SK-N-MC (cell line): ENCODE measurements at regions not wholly inside any gene's neighbourhood (a gene's known extent, or its start where the extent isn't known, plus 50 kb on each side); places are given as distances from the start of the nearest gene placed in this dataset.

ENCODE experiments used
- DNase-seq: peaks from one replicate; pipeline ENCODE4 v3.0.0-alpha.2; 2011; ENCODE audit warnings: low read depth, low spot score
- H3K27ac ChIP-seq: fragments of 200-600 bp; sonication (generic); 2 replicates; pipeline ENCODE4 v1.5.1; 2016; ENCODE audit warnings: mixed run types
- H3K36me3 ChIP-seq: fragments of 200-600 bp; sonication (generic); 2 replicates; pipeline ENCODE4 v1.6.1; 2017; ENCODE audit warnings: antibody characterized with exemption, low read length, mixed read lengths; ENCODE audit not compliant: insufficient read depth
- H3K4me3 ChIP-seq: fragments of 200-600 bp; sonication (generic); 2 replicates; pipeline ENCODE4 v1.5.1; 2016
- H3K9ac ChIP-seq: fragments of 200-600 bp; sonication (generic); 2 replicates; pipeline ENCODE4 v1.8.0; 2017; ENCODE audit warnings: mixed run types, mixed read lengths; ENCODE audit not compliant: insufficient read length
- H3K9me3 ChIP-seq: fragments of 200-600 bp; sonication (generic); 2 replicates; pipeline ENCODE4 v1.6.1; 2017; ENCODE audit warnings: low read depth, mild to moderate bottlenecking, antibody characterized with exemption, low read length, moderate library complexity, mixed read lengths
- EZH2 ChIP-seq: fragments of 200-600 bp; sonication (generic); IDR thresholded peaks from one replicate; pipeline ENCODE4 v1.6.1; 2017; ENCODE audit warnings: antibody characterized with exemption
- FOXP2 ChIP-seq: optimal IDR thresholded peaks from 2 replicates; pipeline ENCODE3; 2011; ENCODE audit warnings: mild to moderate bottlenecking, moderate library complexity; ENCODE audit not compliant: insufficient read depth; ENCODE audit errors: extremely low read length, control extremely low read depth
- POLR2AphosphoS5 ChIP-seq: IDR thresholded peaks from 2 replicates; pipeline ENCODE4 v1.6.1; 2012; ENCODE audit warnings: mild to moderate bottlenecking, low read depth, low read length, borderline replicate concordance

DNA sequence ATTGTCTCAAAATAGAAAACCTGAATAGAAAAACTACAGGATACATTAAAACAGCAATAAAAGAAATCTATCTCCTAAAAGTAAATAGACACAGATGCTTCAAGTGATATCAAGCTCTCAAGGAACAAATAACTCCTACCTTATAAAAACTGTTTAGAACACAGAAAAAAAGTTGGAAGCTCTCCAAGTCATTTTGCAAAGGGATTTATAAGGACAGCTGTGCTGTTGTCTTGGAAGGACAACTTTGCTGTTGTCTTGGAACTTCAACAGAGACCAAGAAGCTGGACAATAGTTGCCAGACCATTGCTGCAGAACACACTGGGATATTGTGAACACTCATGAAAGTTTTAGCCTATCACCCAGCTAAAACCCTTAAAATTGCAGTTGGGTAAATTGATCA lies 780.7 kb downstream of the FLRT2 start:
- no peak for DNase-seq
- no peak for TF ChIP-seq POLR2AphosphoS5
- TF ChIP-seq EZH2 = no peak
- TF ChIP-seq FOXP2 = no peak
- Histone ChIP-seq H3K9ac (no peak overlapping the region), H3K27ac (peak overlapping the region; percentile 73), H3K4me3 (0 out of 2 replicates have a peak overlapping the region, but pooled peaks have one; percentile 20), H3K9me3 (no peaks in the 10 kb centered on the region), H3K36me3 (no peaks in the 10 kb centered on the region)

DNA sequence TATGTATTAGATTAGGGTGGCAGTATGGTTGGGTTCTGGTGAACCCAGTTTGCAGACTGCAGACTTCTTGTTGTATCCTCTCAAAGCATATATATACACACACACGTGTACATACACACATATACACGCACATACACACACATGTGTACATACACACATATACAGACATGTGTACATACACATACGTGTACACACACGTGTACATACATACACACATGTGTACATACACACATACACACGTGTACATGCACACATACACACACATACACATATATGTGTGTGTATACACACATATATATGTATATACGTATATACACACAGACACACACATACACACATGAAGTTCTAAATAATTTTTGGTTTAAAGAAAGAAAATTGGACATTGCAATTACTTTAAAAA lies 780.2 kb downstream of the FLRT2 start:
- Histone ChIP-seq H3K4me3 (peak overlapping the region; percentile 48; the same call in 1 of the 2 replicates), H3K9me3 (no peaks in the 10 kb centered on the region), H3K36me3 (no peaks in the 10 kb centered on the region), H3K27ac (no peak overlapping the region), H3K9ac (no peak overlapping the region)
- TF ChIP-seq EZH2 (no peak), FOXP2 (no peak), POLR2AphosphoS5 (no peak)
- DNase-seq = no peak

DNA sequence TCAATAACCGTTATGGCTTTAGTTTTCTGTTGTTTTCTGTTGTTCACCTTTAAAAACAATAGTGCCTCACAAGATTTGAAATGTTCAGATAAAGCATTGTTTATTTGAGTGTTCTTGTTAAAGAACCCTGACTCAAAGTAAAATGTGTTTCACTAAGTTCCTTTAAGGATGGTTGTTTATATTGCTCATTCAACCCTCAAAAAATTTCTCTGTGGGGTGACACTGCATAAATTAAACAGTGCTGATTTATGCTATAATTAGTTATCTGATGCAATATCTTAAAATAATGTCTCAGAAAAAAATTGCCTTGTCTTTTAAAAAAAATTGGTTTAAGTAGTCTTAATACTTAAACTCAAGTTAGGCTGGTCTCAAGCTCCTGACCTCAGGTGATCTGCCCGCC lies 775.1 kb downstream of the FLRT2 start:
- Histone ChIP-seq H3K27ac (peak overlapping the region; percentile 37), H3K9ac (no peak overlapping the region), H3K9me3 (no peaks in the 10 kb centered on the region), H3K36me3 (no peaks in the 10 kb centered on the region), H3K4me3 (no peak overlapping the region)
- TF ChIP-seq POLR2AphosphoS5 (no peak), EZH2 (no peak), FOXP2 (no peak)
- DNase-seq = no peak

DNA sequence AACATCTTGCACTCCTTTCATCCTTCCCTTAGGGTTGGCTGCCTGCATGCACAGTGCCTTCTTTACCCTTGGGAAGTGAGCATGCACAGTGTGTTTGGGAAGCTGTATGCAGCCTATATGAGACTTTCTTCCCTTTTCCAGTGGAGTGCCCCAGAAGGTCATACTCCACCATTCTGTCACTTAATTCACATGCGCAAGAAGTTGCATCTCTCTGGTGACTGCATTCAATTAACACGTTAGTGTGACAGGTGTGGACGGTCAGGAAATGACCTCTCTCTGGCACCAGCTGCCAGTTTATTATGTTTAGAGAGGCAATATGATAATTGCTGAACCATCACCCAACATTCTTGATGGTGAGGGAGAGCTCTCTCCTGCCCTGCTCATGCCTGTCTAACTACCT lies 770.0 kb downstream of the FLRT2 start:
- no peak overlapping the region for H3K4me3 ChIP-seq
- H3K9me3 ChIP-seq = no peaks in the 10 kb centered on the region
- H3K9ac ChIP-seq = no peak overlapping the region
- no peak for TF ChIP-seq FOXP2
- TF ChIP-seq POLR2AphosphoS5 = no peak
- TF ChIP-seq EZH2 = no peak
- no peak overlapping the region for H3K27ac ChIP-seq
- H3K36me3 ChIP-seq = no peaks in the 10 kb centered on the region
- DNase-seq = no peak

DNA sequence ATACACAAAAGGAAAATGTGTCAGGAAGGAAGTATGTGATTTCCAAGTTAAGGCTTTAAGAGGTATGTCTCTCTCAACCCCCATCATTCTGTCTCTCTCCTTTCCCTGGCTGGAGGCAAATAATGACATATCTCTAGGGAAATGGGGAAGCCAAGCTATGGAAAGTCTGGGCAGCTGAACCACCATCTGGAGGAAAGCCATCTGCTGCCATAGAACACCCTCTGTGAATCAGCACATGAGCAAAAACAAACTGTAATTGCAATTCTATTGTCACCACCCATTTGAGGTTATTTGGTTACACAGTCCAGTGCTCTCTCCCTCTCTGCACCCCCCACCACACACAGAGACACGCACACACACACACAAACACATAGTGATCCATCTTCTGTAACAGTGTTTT lies 766.2 kb downstream of the FLRT2 start:
- Histone ChIP-seq H3K4me3 (no peak overlapping the region), H3K27ac (no peak overlapping the region), H3K9ac (no peak overlapping the region), H3K36me3 (no peaks in the 10 kb centered on the region), H3K9me3 (no peaks in the 10 kb centered on the region)
- TF ChIP-seq FOXP2 (no peak), EZH2 (no peak), POLR2AphosphoS5 (no peak)
- DNase-seq = no peak

DNA sequence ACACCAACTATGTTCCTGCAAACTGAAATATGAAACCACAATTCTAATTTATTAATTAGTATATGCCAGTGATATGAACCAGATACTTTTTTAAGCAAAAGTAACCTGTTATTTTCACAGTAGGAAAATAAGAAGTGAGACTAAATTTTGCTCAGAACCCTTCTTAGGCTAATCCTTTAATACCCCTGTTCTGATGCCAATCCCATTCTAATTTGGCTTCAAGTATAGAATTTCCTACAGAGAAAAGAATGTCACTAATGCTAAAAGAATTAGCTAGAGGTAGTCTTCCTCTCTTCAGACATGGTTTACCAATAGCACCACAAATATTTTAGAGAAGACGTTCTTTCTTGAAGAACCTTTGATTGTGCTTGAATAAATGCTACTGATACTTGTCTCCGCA lies 758.4 kb downstream of the FLRT2 start:
- no peaks in the 10 kb centered on the region for H3K36me3 ChIP-seq

DNA sequence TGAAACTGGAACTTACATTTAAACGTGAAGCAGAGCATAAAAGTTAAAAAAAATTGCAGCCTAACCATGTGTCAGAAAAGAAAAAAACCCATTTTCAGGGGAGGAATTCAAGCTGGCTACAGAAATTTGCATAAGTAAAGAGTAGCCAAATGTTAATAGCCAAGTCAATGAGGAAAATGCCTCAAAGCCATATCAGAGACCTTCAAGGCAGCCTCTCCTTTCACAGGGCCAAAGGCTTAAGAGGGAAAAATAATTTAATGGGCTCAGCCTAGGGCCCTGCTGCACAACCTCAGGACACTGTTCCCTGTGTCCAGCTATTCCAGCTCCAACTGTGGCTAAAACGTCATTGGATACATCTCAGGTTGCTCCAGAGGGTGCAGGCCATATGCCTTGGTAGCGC lies 749.5 kb downstream of the FLRT2 start:
- TF ChIP-seq FOXP2 (no peak), EZH2 (no peak), POLR2AphosphoS5 (no peak)
- no peaks in the 10 kb centered on the region for H3K36me3 ChIP-seq
- H3K9ac ChIP-seq = no peak overlapping the region
- H3K27ac ChIP-seq = no peak overlapping the region
- no peaks in the 10 kb centered on the region for H3K9me3 ChIP-seq
- DNase-seq = no peak
- no peak overlapping the region for H3K4me3 ChIP-seq

More for the DNA sequence above, 758.4 kb downstream of the FLRT2 start:
- DNase-seq = no peak
- H3K27ac ChIP-seq = no peak overlapping the region
- no peak overlapping the region for H3K4me3 ChIP-seq
- H3K9ac ChIP-seq = no peak overlapping the region
- no peaks in the 10 kb centered on the region for H3K9me3 ChIP-seq
- TF ChIP-seq FOXP2 (no peak), POLR2AphosphoS5 (no peak), EZH2 (no peak)

DNA sequence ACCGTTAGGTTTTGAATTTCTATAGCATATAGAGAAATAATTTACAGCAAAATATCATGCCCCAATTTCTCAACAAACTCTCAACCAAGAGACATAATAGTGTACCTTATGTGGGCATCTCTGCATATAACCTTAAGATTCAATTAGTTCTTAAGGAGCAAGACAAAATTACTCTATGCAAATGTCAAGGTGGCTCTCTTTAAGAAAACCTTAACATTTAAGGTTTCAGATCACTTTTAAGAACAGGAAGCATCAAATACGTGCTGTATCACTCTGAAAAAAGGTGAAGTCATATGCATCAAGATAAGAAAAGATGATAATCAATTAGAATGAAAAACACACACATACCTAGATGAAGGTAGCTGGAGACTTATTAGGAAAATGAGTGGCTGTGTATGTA lies 728.0 kb downstream of the FLRT2 start:
- Histone ChIP-seq H3K27ac (no peak overlapping the region), H3K9ac (no peak overlapping the region), H3K36me3 (no peaks in the 10 kb centered on the region), H3K9me3 (no peaks in the 10 kb centered on the region), H3K4me3 (no peak overlapping the region)
- DNase-seq = no peak
- TF ChIP-seq EZH2 = no peak
- TF ChIP-seq FOXP2 = no peak
- TF ChIP-seq POLR2AphosphoS5 = no peak

DNA sequence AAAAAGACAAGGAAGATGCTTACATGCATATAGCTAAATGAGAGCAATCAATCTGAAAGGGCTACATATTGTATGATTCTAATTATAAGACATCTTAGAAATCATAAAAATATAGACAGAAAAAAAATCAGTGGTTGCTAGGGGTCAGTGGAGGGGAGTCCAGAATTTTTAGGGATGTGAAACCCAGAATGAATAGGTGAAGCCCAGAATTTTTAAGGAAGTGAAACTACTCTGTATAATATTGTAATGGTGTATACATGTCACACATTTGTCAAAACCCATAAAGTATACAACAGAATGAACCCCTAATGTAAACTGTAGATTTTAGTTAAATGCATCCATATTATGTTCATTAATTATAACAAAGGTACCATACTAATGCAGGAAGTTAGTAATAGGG lies 713.2 kb downstream of the FLRT2 start:
- Histone ChIP-seq H3K9me3 (no peaks in the 10 kb centered on the region), H3K36me3 (no peaks in the 10 kb centered on the region), H3K27ac (no peak overlapping the region), H3K4me3 (no peak overlapping the region), H3K9ac (no peak overlapping the region)
- DNase-seq = no peak
- TF ChIP-seq FOXP2 (no peak), EZH2 (no peak), POLR2AphosphoS5 (no peak)
